ENCODE measurements at regions not wholly inside any gene's neighbourhood (a gene's known extent, or its start where the extent isn't known, plus 50 kb on each side); places are given as distances from the start of the nearest gene placed in this dataset.

- WGBS, 4 donors: 76 to 83% (median 77%) methylated on average over 6 of the region's 6 CpGs
- Histone ChIP-seq H3K4me1 (no peaks in the 10 kb centered on the region), H3K27ac (no peak overlapping the region), H3K9me3 (no peaks in the 10 kb centered on the region), H3K27me3 (peaks cover 0 to 42% (median 0%) of the 10 kb centered on the region in 9 donors), H3K4me3 (no peak overlapping the region), H3K36me3 (no peaks in the 10 kb centered on the region)
- intact Hi-C loops (cut with DNase I): no loop called here
- ATAC-seq: no peak
- DNase-seq: no peak
- TF ChIP-seq CTCF (IDR thresholded peaks at IDR 0.05) (no peak), POLR2A (IDR thresholded peaks at IDR 0.05) (no peak)
Observed at GRCh38 chr11:134683860-134684259, 271.8 kb upstream of the B3GAT1 start.

DNA sequence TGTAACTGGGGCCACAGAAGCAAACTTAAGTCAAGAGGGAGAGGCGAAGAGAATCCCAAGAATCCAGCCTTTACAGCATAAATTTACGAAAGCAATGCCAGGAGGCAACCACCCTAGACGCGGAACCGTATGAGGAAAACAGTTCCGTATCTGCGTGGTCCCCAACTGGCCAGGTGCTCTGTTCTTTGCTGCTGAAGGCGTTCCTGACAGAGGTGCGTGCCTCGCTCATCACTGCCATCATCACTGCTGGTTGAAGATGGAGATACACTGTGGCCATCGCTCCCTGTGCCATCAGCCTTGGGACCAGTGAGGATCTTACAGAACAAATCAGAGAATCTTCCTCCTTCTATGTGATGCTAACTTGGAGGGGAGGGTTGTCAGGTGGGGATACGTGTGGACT lies 270.5 kb upstream of the B3GAT1 start:
- Histone ChIP-seq H3K9me3 (no peaks in the 10 kb centered on the region), H3K27me3 (peaks cover 0 to 44% (median 0%) of the 10 kb centered on the region in 9 donors), H3K4me1 (no peaks in the 10 kb centered on the region), H3K36me3 (no peaks in the 10 kb centered on the region), H3K27ac (no peak overlapping the region), H3K4me3 (no peak overlapping the region)
- DNase-seq (no peak), ATAC-seq (no peak)
- intact Hi-C loops (cut with DNase I): no loop called here
- TF ChIP-seq POLR2A (IDR thresholded peaks at IDR 0.05) (no peak), CTCF (IDR thresholded peaks at IDR 0.05) (no peak)
- WGBS, 4 donors: 87 to 91% (median 91%) methylated on average over 12 of the region's 12 CpGs

GRCh38 chr11:134679592-134679991 lies 267.6 kb upstream of the B3GAT1 start:
- TF ChIP-seq CTCF (IDR thresholded peaks at IDR 0.05) (no peak), POLR2A (IDR thresholded peaks at IDR 0.05) (no peak)
- H3K4me3 ChIP-seq: no peak overlapping the region
- H3K4me1 ChIP-seq: no peaks in the 10 kb centered on the region
- H3K36me3 ChIP-seq: no peaks in the 10 kb centered on the region
- no peak for DNase-seq
- WGBS, 4 donors: 85 to 94% (median 90%) methylated on average over 2 of the region's 2 CpGs
- ATAC-seq: no peak
- H3K27ac ChIP-seq: no peak overlapping the region
- intact Hi-C loops (cut with DNase I): no loop called here
- peaks cover 0 to 46% (median 0%) of the 10 kb centered on the region in 9 donors for H3K27me3 ChIP-seq
- H3K9me3 ChIP-seq: peaks cover 0 to 6% (median 0%) of the 10 kb centered on the region in 12 donors

- peaks cover 0 to 13% (median 0%) of the 10 kb centered on the region in 12 donors for H3K9me3 ChIP-seq
- H3K36me3 ChIP-seq: no peaks in the 10 kb centered on the region
- ATAC-seq: no peak
- H3K27me3 ChIP-seq: peaks cover 0 to 42% (median 0%) of the 10 kb centered on the region in 9 donors
- no peak for DNase-seq
- H3K27ac ChIP-seq: no peak overlapping the region
- H3K4me1 ChIP-seq: no peaks in the 10 kb centered on the region
- H3K4me3 ChIP-seq: no peak overlapping the region
- WGBS, 4 donors: 49 to 73% (median 56%) methylated on average over 3 of the region's 3 CpGs
- no peak for TF ChIP-seq CTCF (IDR thresholded peaks at IDR 0.05)
- TF ChIP-seq POLR2A (IDR thresholded peaks at IDR 0.05): no peak
- intact Hi-C loops (cut with DNase I): no loop called here
Observed at GRCh38 chr11:134678744-134679143, 266.7 kb upstream of the B3GAT1 start.

All from heart left ventricle (tissue), 16 donors.